H1 (cell line): ENCODE measurements at regions not wholly inside any gene's neighbourhood (a gene's known extent, or its start where the extent isn't known, plus 50 kb on each side); places are given as distances from the start of the nearest gene placed in this dataset.

Source experiments
- CTCF ChIA-PET: fragments of 300-600 bp; sonication (Branson Sonifier 250); formaldehyde crosslinking; loops from one replicate; lab custom pipeline; 2021; ENCODE audit not compliant: partially characterized antibody; lab: Charles Lee
- POLR2A ChIA-PET: fragments of 300-600 bp; sonication (Branson Sonifier 250); formaldehyde crosslinking; loops from one replicate; lab custom pipeline; 2021; ENCODE audit warnings: inconsistent platforms; ENCODE audit not compliant: partially characterized antibody; lab: Charles Lee
- DNase-seq, 2 experiments: peaks; one replicate each; pipeline versions ENCODE4 v3.0.0 to v3.0.0-alpha.2; 2010 to 2022; ENCODE audit warnings: low spot score in 2 of 2, low read depth in 1 of 2, mixed read lengths in 1 of 2
- FAIRE-seq: peaks from 2 replicates; lab custom pipeline; 2011; peaks lifted over from hg19 to GRCh38; lab: Jason Lieb, UNC
- H2AFZ ChIP-seq: 2 replicates; pipeline ENCODE4 v1.8.1; 2012; ENCODE audit warnings: low read length, inconsistent platforms
- H2AK5ac ChIP-seq: 2 replicates; pipeline ENCODE4 v1.6.1; 2013; ENCODE audit warnings: low read depth, low read length
- H2BK120ac ChIP-seq: replicated peaks from 2 replicates; pipeline ENCODE3; 2013; ENCODE audit warnings: low read depth, low read length, inconsistent platforms
- H2BK12ac ChIP-seq: 2 replicates; pipeline ENCODE4 v1.6.1; 2013; ENCODE audit warnings: low read depth, low read length
- H2BK15ac ChIP-seq: 2 replicates; pipeline ENCODE4 v1.6.1; 2013; ENCODE audit warnings: low read length
- H2BK20ac ChIP-seq: 2 replicates; pipeline ENCODE4 v1.6.1; 2013; ENCODE audit warnings: low read length
- H2BK5ac ChIP-seq: 2 replicates; pipeline ENCODE4 v1.6.1; 2013; ENCODE audit warnings: low read depth, low read length
- H3K14ac ChIP-seq: 2 replicates; pipeline ENCODE4 v1.6.1; 2013; ENCODE audit warnings: inconsistent platforms; ENCODE audit not compliant: insufficient read length
- H3K18ac ChIP-seq: 2 replicates; pipeline ENCODE4 v1.6.1; 2013; ENCODE audit warnings: low read length; ENCODE audit errors: extremely low read depth
- H3K23ac ChIP-seq: 2 replicates; pipeline ENCODE4 v1.6.1; 2013; ENCODE audit warnings: inconsistent platforms; ENCODE audit not compliant: insufficient read length
- H3K23me2 ChIP-seq: 2 replicates; pipeline ENCODE4 v1.6.1; 2013; ENCODE audit warnings: low read depth, low read length
- H3K27ac ChIP-seq: 2 replicates; pipeline ENCODE4 v1.6.1; 2011; ENCODE audit warnings: low read depth, low read length, inconsistent platforms
- H3K27me3 ChIP-seq, 4 experiments: replicated peaks in 1 of 4; 1 replicate in 1 of 4; 2 replicates in 3 of 4; pipeline versions ENCODE4 v1.6.1 to v1.8.1; 2011 to 2013; ENCODE audit warnings: low read length in 3 of 4, mild to moderate bottlenecking in 3 of 4, inconsistent platforms in 2 of 4, mixed read lengths in 2 of 4, moderate library complexity in 1 of 4; ENCODE audit not compliant: control insufficient read depth in 3 of 4, insufficient read depth in 3 of 4; ENCODE audit errors: extremely low read depth in 1 of 4
- H3K36me3 ChIP-seq, 4 experiments: 2 replicates each; pipeline versions ENCODE4 v1.6.1 to v1.8.1; 2011 to 2013; ENCODE audit warnings: mild to moderate bottlenecking in 4 of 4, low read length in 3 of 4, moderate library complexity in 2 of 4, control low read depth in 1 of 4, inconsistent platforms in 1 of 4; ENCODE audit not compliant: insufficient read depth in 4 of 4, control insufficient read depth in 2 of 4
- H3K4ac ChIP-seq: replicated peaks from 2 replicates; pipeline ENCODE3; 2013; ENCODE audit warnings: low read length, low read depth, mixed read lengths, inconsistent platforms; ENCODE audit not compliant: insufficient read length
- H3K4me1 ChIP-seq, 4 experiments: replicated peaks in 1 of 4; 1 replicate in 1 of 4; 2 replicates in 3 of 4; pipeline versions ENCODE4 v1.6.1 to v1.8.1; 2011 to 2013; ENCODE audit warnings: low read length in 3 of 4, inconsistent platforms in 2 of 4, mixed read lengths in 1 of 4; ENCODE audit not compliant: insufficient read depth in 4 of 4, control insufficient read depth in 3 of 4
- H3K4me2 ChIP-seq, 2 experiments: 2 replicates each; pipeline versions ENCODE4 v1.6.1 to v1.8.1; 2011 to 2013; ENCODE audit warnings: low read depth in 2 of 2, low read length in 2 of 2, control low read depth in 1 of 2, inconsistent platforms in 1 of 2, mild to moderate bottlenecking in 1 of 2; ENCODE audit not compliant: insufficient read depth in 1 of 2
- H3K4me3 ChIP-seq, 4 experiments: fragments of 200-600, 300-600 bp in 1 of 4; sonication (generic), shearing (Covaris generic), sonication (Bioruptor Twin) in 1 of 4; 2 replicates each; pipeline versions ENCODE4 v1.5.1 to v1.8.1; 2011 to 2016; ENCODE audit warnings: low read length in 4 of 4, low read depth in 3 of 4, control low read depth in 2 of 4, inconsistent platforms in 2 of 4, mild to moderate bottlenecking in 2 of 4, mixed read lengths in 1 of 4, moderate library complexity in 1 of 4; ENCODE audit not compliant: insufficient read depth in 2 of 4; ENCODE audit errors: extremely low read depth in 1 of 4
- H3K56ac ChIP-seq: replicated peaks from 2 replicates; pipeline ENCODE3; 2013; ENCODE audit warnings: low read depth, mild to moderate bottlenecking, mixed read lengths, low read length, inconsistent platforms; ENCODE audit not compliant: insufficient read length
- H3K79me1 ChIP-seq: 2 replicates; pipeline ENCODE4 v1.6.1; 2013; ENCODE audit warnings: low read depth, low read length, control low read depth
- H3K79me2 ChIP-seq, 2 experiments: 2 replicates each; pipeline versions ENCODE4 v1.6.1 to v1.8.1; 2012 to 2013; ENCODE audit warnings: low read length in 2 of 2, mild to moderate bottlenecking in 2 of 2, inconsistent platforms in 1 of 2; ENCODE audit not compliant: insufficient read depth in 2 of 2, control insufficient read depth in 1 of 2
- H3K9ac ChIP-seq, 4 experiments: replicated peaks in 1 of 4; 1 replicate in 1 of 4; 2 replicates in 3 of 4; pipeline versions ENCODE4 v1.6.1 to v1.8.1; 2011 to 2013; ENCODE audit warnings: low read depth in 3 of 4, low read length in 3 of 4, control low read depth in 2 of 4, mild to moderate bottlenecking in 2 of 4, moderate library complexity in 2 of 4, inconsistent platforms in 1 of 4; ENCODE audit errors: extremely low read depth in 1 of 4
- H3K9me3 ChIP-seq, 2 experiments: 2 replicates each; pipeline versions ENCODE4 v1.6.1 to v1.8.1; 2012 to 2013; ENCODE audit warnings: mild to moderate bottlenecking in 2 of 2, moderate library complexity in 2 of 2, control low read depth in 1 of 2, inconsistent platforms in 1 of 2, low read depth in 1 of 2, low read length in 1 of 2, mixed read lengths in 1 of 2; ENCODE audit not compliant: insufficient read depth in 2 of 2
- H4K20me1 ChIP-seq, 2 experiments: replicated peaks in 1 of 2; 2 replicates each; pipeline versions ENCODE3 to v1.8.1; 2011 to 2013; ENCODE audit warnings: inconsistent platforms in 2 of 2, low read length in 2 of 2, mild to moderate bottlenecking in 1 of 2; ENCODE audit not compliant: insufficient read depth in 2 of 2, control insufficient read depth in 1 of 2
- H4K5ac ChIP-seq: 2 replicates; pipeline ENCODE4 v1.6.1; 2013; ENCODE audit warnings: low read length, low read depth, mixed read lengths, inconsistent platforms; ENCODE audit not compliant: insufficient read length
- H4K8ac ChIP-seq: 2 replicates; pipeline ENCODE4 v1.8.0; 2013; ENCODE audit warnings: mild to moderate bottlenecking, moderate library complexity, low read length, inconsistent platforms; ENCODE audit not compliant: insufficient read depth; ENCODE audit errors: extremely low read depth
- H4K91ac ChIP-seq: replicated peaks from 2 replicates; pipeline ENCODE3; 2013; ENCODE audit warnings: low read length, mixed read lengths, inconsistent platforms; ENCODE audit not compliant: insufficient read length
- POLR2A ChIP-seq, 2 experiments: IDR thresholded peaks; 1 replicate in 1 of 2; 2 replicates in 1 of 2; pipeline ENCODE4 v1.6.1; 2011; ENCODE audit warnings: low read depth in 2 of 2, low read length in 2 of 2, mild to moderate bottlenecking in 2 of 2; ENCODE audit errors: control extremely low read depth in 1 of 2
- SIN3A ChIP-seq, 2 experiments: IDR thresholded peaks in 1 of 2; conservative IDR thresholded peaks in 1 of 2; 2 replicates each; pipeline ENCODE4 v1.6.1; 2011 to 2012; ENCODE audit warnings: low read length in 2 of 2, improper control_type of control experiment in 1 of 2, low read depth in 1 of 2, mild to moderate bottlenecking in 1 of 2
- SIX5 ChIP-seq: IDR thresholded peaks from 2 replicates; pipeline ENCODE4 v1.6.1; 2011; ENCODE audit warnings: mild to moderate bottlenecking, low read depth, low read length
- SP1 ChIP-seq: IDR thresholded peaks from 2 replicates; pipeline ENCODE4 v1.6.1; 2011; ENCODE audit warnings: low read depth, low read length
- TCF12 ChIP-seq: IDR thresholded peaks from 2 replicates; pipeline ENCODE4 v1.6.1; 2011; ENCODE audit warnings: low read depth, mild to moderate bottlenecking, low read length
- WGBS, 2 experiments: shearing (Covaris generic) in 1 of 2; methylation state at CpG; one replicate each; pipeline versions ENCODE4 v1.1.6 to v1.1.7; 2013 to 2015; ENCODE audit warnings: low lambda C conversion rate in 2 of 2, mixed read lengths in 2 of 2, inconsistent platforms in 1 of 2, low coverage in 1 of 2, missing lambda C conversion rate in 1 of 2; ENCODE audit not compliant: insufficient replicate concordance in 2 of 2, insufficient coverage in 1 of 2, insufficient read length in 1 of 2; ENCODE audit errors: extremely low coverage in 1 of 2, missing lambda C conversion rate in 1 of 2; 5-methylcytosine and 5-hydroxymethylcytosine counted together
- TF ChIP-seq, protein P1 (sequence below): IDR thresholded peaks from 2 replicates; pipeline ENCODE4 v1.6.1; 2012; ENCODE audit warnings: low read length, inconsistent platforms

DNA sequence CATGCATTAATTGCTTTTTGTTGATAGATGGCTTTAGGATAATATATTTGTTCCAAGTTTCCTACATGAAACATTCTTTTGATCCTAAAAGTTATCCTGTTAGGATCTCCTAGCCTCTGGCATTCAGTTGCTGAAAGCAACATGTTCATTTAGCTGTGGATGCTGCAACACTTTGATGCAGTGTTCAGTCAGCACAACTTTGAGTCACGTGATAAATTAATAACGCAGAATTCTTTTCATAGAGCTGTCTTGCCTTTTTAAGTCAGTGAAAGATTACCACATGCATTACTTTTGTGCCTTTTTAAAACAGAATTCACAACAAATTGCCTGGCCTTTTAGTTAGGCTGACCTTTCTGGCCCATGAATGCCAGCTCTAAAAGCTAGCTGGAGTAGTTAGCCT is 1467.9 kb upstream of the ZEB2 start:
- 90% methylated on average over 2 of the region's 2 CpGs; no CpG with 5 or more reads in 1 of the 2 experiments for WGBS, 2 experiments
- Histone ChIP-seq H3K23me2 (no peaks in the 10 kb centered on the region; the same call in 1 of the 2 replicates), H3K56ac (no peak overlapping the region), H2BK120ac (no peak overlapping the region), H3K23ac (no peak overlapping the region), H3K4me3 (no peak overlapping the region), H4K91ac (no peak overlapping the region), H2BK5ac (no peak overlapping the region), H4K5ac (no peak overlapping the region), H3K18ac (no peak overlapping the region), H2BK20ac (no peak overlapping the region), H3K4me1 (no peaks in the 10 kb centered on the region), H3K36me3 (no peaks in the 10 kb centered on the region), H3K4me2 (no peak overlapping the region), H4K8ac (no peak overlapping the region), H3K9me3 (no peaks in the 10 kb centered on the region), H4K20me1 (no peaks in the 10 kb centered on the region), H3K9ac (no peak overlapping the region), H3K27me3 (no peaks in the 10 kb centered on the region), H3K14ac (no peak overlapping the region), H2AK5ac (no peak overlapping the region), H3K27ac (no peak overlapping the region), H3K79me2 (no peaks in the 10 kb centered on the region), H3K79me1 (no peaks in the 10 kb centered on the region), H2AFZ (no peak overlapping the region), H2BK12ac (no peak overlapping the region), H3K4ac (no peak overlapping the region), H2BK15ac (no peak overlapping the region)
- FAIRE-seq (no peak), DNase-seq (no peak)
- POLR2A ChIA-PET = no interaction called here
- CTCF ChIA-PET = no interaction called here
- TF ChIP-seq SIX5 = no peak
- no peak for TF ChIP-seq TCF12
- no peak for TF ChIP-seq POLR2A (IDR thresholded peaks at IDR 0.05; ENCODE audit: control extremely low read depth in 1 of 2, low read depth in 2 of 2, low read length in 2 of 2)
- no peak for TF ChIP-seq SIN3A (conservative IDR thresholded peaks at IDR 0.05 in 1 of 2, IDR thresholded peaks at IDR 0.05 in 1 of 2; ENCODE audit: low read depth in 1 of 2, low read length in 2 of 2)
- TF ChIP-seq SP1 = no peak
- TF ChIP-seq, protein P1, sequence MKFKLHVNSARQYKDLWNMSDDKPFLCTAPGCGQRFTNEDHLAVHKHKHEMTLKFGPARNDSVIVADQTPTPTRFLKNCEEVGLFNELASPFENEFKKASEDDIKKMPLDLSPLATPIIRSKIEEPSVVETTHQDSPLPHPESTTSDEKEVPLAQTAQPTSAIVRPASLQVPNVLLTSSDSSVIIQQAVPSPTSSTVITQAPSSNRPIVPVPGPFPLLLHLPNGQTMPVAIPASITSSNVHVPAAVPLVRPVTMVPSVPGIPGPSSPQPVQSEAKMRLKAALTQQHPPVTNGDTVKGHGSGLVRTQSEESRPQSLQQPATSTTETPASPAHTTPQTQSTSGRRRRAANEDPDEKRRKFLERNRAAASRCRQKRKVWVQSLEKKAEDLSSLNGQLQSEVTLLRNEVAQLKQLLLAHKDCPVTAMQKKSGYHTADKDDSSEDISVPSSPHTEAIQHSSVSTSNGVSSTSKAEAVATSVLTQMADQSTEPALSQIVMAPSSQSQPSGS = no peak
